Ovary (tissue), 7 donors: ENCODE measurements at regions not wholly inside any gene's neighbourhood (a gene's known extent, or its start where the extent isn't known, plus 50 kb on each side); places are given as distances from the start of the nearest gene placed in this dataset.

ENCODE experiments used
- DNase-seq, 5 donors: peaks; one replicate each; pipeline ENCODE4 v3.0.0-alpha.2; 2019 to 2020
- H3K27ac ChIP-seq, 2 donors: fragments of 200-600 bp; one replicate each; pipeline versions ENCODE4 v1.5.1 to v1.8.0; 2019 to 2022
- H3K27me3 ChIP-seq: fragments of 200-600 bp; one replicate; pipeline ENCODE4 v1.8.0; 2022
- H3K36me3 ChIP-seq: fragments of 200-600 bp; sonication (generic); one replicate; pipeline ENCODE4 v1.5.1; 2019
- H3K4me1 ChIP-seq: one replicate; pipeline ENCODE4 v1.8.1; 2013; ENCODE audit warnings: mild to moderate bottlenecking, moderate library complexity; ENCODE audit not compliant: insufficient read depth
- H3K4me3 ChIP-seq: fragments of 200-600 bp; sonication (generic); one replicate; pipeline ENCODE4 v1.5.1; 2017
- H3K9me3 ChIP-seq, 2 donors: fragments of 200-600 bp in 1 of 2; sonication (generic) in 1 of 2; one replicate each; pipeline versions ENCODE4 v1.5.1 to v1.8.1; 2013 to 2019; ENCODE audit warnings: mild to moderate bottlenecking in 1 of 2, moderate library complexity in 1 of 2
- CTCF ChIP-seq, 3 donors: fragments of 450-650 bp in 2 of 3; fragments of 200-600 bp in 1 of 3; IDR thresholded peaks; one replicate each; pipeline versions ENCODE4 v1.5.1 to v1.8.0; 2016 to 2022; ENCODE audit warnings: antibody characterized with exemption in 3 of 3, mild to moderate bottlenecking in 1 of 3
- EP300 ChIP-seq: sonication (generic); formaldehyde crosslinking; IDR thresholded peaks from one replicate; pipeline ENCODE4 v1.6.1; 2017; ENCODE audit warnings: antibody characterized with exemption
- POLR2A ChIP-seq: fragments of 450-650 bp; IDR thresholded peaks from one replicate; pipeline ENCODE4 v1.6.1; 2017; ENCODE audit warnings: antibody characterized with exemption, mild to moderate bottlenecking, moderate library complexity
- WGBS, 3 donors: extraction: QIAGEN DNeasy Blood & Tissue Kit in 1 of 3; methylation state at CpG; one replicate each; pipeline versions ENCODE4 v1.1.5 to v1.1.7; 2013 to 2017; 5-methylcytosine and 5-hydroxymethylcytosine counted together
- intact Hi-C, 4 donors: fragments of 100-400 bp; cut with DNase I; formaldehyde crosslinking; loops; one replicate each; pipeline versions ENCODE4 v1.11.0 to v1.15.1; 2022 to 2023
- donor health status: DM: no; HTN: no; CAD: no; lungs with moderate emphysema.
- donor health status: DM: no; HTN: no; CAD: no.
- donor health status: Bipolar disorder and iron deficiency.
- donor health status: DM: no; HTN: no; CAD: no.
- donor health status: DM: yes; HTN: yes; CAD: no.

GRCh38 chr15:96064351-96064756 lies 266.1 kb upstream of the NR2F2 start:
- Histone ChIP-seq H3K4me1 (peaks cover 3% of the 10 kb centered on the region), H3K4me3 (no peak overlapping the region), H3K27me3 (no peaks in the 10 kb centered on the region), H3K9me3 (no peaks in the 10 kb centered on the region), H3K27ac (no peak overlapping the region), H3K36me3 (no peaks in the 10 kb centered on the region)
- DNase-seq, result peak in 3 of 5 donors; percentile 44 to 61 (median 47)
- intact Hi-C loops, result no loop called here
- WGBS, 3 donors, result 74 to 87% (median 76%) methylated on average over 3 of the region's 3 CpGs
- no peak for TF ChIP-seq POLR2A
- no peak for TF ChIP-seq EP300
- no peak for TF ChIP-seq CTCF (IDR thresholded peaks at IDR 0.05)

GRCh38 chr15:96066126-96066525 lies 264.4 kb upstream of the NR2F2 start:
- Histone ChIP-seq H3K4me3 (no peak overlapping the region), H3K27ac (no peak overlapping the region), H3K27me3 (no peaks in the 10 kb centered on the region), H3K36me3 (no peaks in the 10 kb centered on the region), H3K9me3 (no peaks in the 10 kb centered on the region), H3K4me1 (peaks cover 3% of the 10 kb centered on the region)
- 13 to 33% (median 20%) methylated on average over 4 of the region's 4 CpGs for WGBS, 3 donors
- peak in 2 of 5 donors; percentile 32 to 49 for DNase-seq
- no peak for TF ChIP-seq POLR2A
- TF ChIP-seq EP300, result no peak
- TF ChIP-seq CTCF (IDR thresholded peaks at IDR 0.05), result no peak
- intact Hi-C loops, result no loop called here

GRCh38 chr15:96066852-96067495 lies 263.5 kb upstream of the NR2F2 start:
- no peaks in the 10 kb centered on the region for H3K36me3 ChIP-seq
- H3K4me1 ChIP-seq, result peaks cover 3% of the 10 kb centered on the region
- no peaks in the 10 kb centered on the region for H3K9me3 ChIP-seq
- intact Hi-C loops, result no loop called here
- H3K4me3 ChIP-seq, result no peak overlapping the region
- H3K27me3 ChIP-seq, result no peaks in the 10 kb centered on the region
- DNase-seq, result no peak
- TF ChIP-seq POLR2A, result no peak
- no peak for TF ChIP-seq CTCF (IDR thresholded peaks at IDR 0.05)
- no peak for TF ChIP-seq EP300
- no peak overlapping the region for H3K27ac ChIP-seq
- 48 to 60% (median 54%) methylated on average over 8 of the region's 8 CpGs for WGBS, 3 donors

- 98 to 100% (median 98%) methylated on average over 2 of the region's 2 CpGs for WGBS, 3 donors
- Histone ChIP-seq H3K27me3 (no peaks in the 10 kb centered on the region), H3K27ac (no peak overlapping the region), H3K9me3 (no peaks in the 10 kb centered on the region), H3K4me1 (peaks cover 3% of the 10 kb centered on the region), H3K36me3 (no peaks in the 10 kb centered on the region), H3K4me3 (no peak overlapping the region)
- intact Hi-C loops, result loop anchor here in 1 of 4 donors (2.0 kb wide), 1 partner anchor 37 kb away; no protein-coding TSS in a partner anchor
- no peak for TF ChIP-seq EP300
- TF ChIP-seq POLR2A, result no peak
- no peak for TF ChIP-seq CTCF (IDR thresholded peaks at IDR 0.05)
- DNase-seq, result no peak
Measured at GRCh38 chr15:96067677-96068076, 262.8 kb upstream of the NR2F2 start.
